WTC11 (cell line): ENCODE measurements at regions not wholly inside any gene's neighbourhood (a gene's known extent, or its start where the extent isn't known, plus 50 kb on each side); places are given as distances from the start of the nearest gene placed in this dataset.

ENCODE experiments used
- ATAC-seq: fragments of 200-7000 bp; cut with Tn5 transposase; 2 replicates; pipeline ENCODE4 v1.10.0; 2021; ENCODE audit warnings: mild to moderate bottlenecking, moderate library complexity
- CTCF ChIA-PET: fragments of 300-600 bp; sonication (Branson Sonifier 250); formaldehyde crosslinking; loops from one replicate; lab custom pipeline; 2021; ENCODE audit warnings: antibody characterized with exemption; lab: Charles Lee
- POLR2A ChIA-PET: fragments of 350-600 bp; sonication (Branson Sonifier 250); formaldehyde crosslinking; loops from one replicate; lab custom pipeline; 2021; ENCODE audit warnings: antibody characterized with exemption; lab: Charles Lee
- DNase-seq: peaks from one replicate; pipeline ENCODE4 v3.0.0; 2021; ENCODE audit warnings: low spot score
- H3K27ac Mint-ChIP-seq: 2 replicates; pipeline ENCODE4 v1.8.0; 2021; ENCODE audit warnings: mixed read lengths
- H3K27me3 Mint-ChIP-seq: 2 replicates; pipeline ENCODE4 v1.8.0; 2021; ENCODE audit warnings: low read depth, mild to moderate bottlenecking, moderate library complexity, mixed read lengths
- H3K36me3 Mint-ChIP-seq: 2 replicates; pipeline ENCODE4 v1.8.0; 2021; ENCODE audit warnings: mixed read lengths
- H3K4me1 Mint-ChIP-seq: 2 replicates; pipeline ENCODE4 v1.8.0; 2022; ENCODE audit warnings: mixed read lengths
- H3K4me3 Mint-ChIP-seq: 2 replicates; pipeline ENCODE4 v1.8.0; 2021; ENCODE audit warnings: mild to moderate bottlenecking, moderate library complexity, mixed read lengths
- H3K9me3 Mint-ChIP-seq: 2 replicates; pipeline ENCODE4 v1.8.0; 2021; ENCODE audit warnings: mixed read lengths
- ATF1 ChIP-seq: sonication (generic); formaldehyde crosslinking; IDR thresholded peaks from 2 replicates; pipeline ENCODE4 v1.8.1; 2023; ENCODE audit warnings: mild to moderate bottlenecking, moderate library complexity, missing genetic modification reagents
- CBFB ChIP-seq: sonication (generic); formaldehyde crosslinking; IDR thresholded peaks from 2 replicates; pipeline ENCODE4 v1.8.1; 2022; ENCODE audit warnings: mild to moderate bottlenecking, low read depth, missing genetic modification reagents
- CREM ChIP-seq: sonication (generic); formaldehyde crosslinking; IDR thresholded peaks from 2 replicates; pipeline ENCODE4 v1.8.1; 2022; ENCODE audit warnings: mild to moderate bottlenecking, missing genetic modification reagents, moderate library complexity
- E2F5 ChIP-seq: sonication (generic); formaldehyde crosslinking; IDR thresholded peaks from 2 replicates; pipeline ENCODE4 v1.8.1; 2022; ENCODE audit warnings: mild to moderate bottlenecking, moderate library complexity, missing genetic modification reagents
- ELF4 ChIP-seq: sonication (generic); formaldehyde crosslinking; IDR thresholded peaks from 2 replicates; pipeline ENCODE4 v1.8.1; 2022; ENCODE audit warnings: low read depth, mild to moderate bottlenecking, moderate library complexity, missing genetic modification reagents
- FOXP1 ChIP-seq: sonication (generic); formaldehyde crosslinking; IDR thresholded peaks from 2 replicates; pipeline ENCODE4 v1.8.0; 2022; ENCODE audit warnings: missing genetic modification reagents, mild to moderate bottlenecking, moderate library complexity, borderline replicate concordance
- FOXP4 ChIP-seq: sonication (generic); formaldehyde crosslinking; IDR thresholded peaks from 2 replicates; pipeline ENCODE4 v1.8.0; 2022; ENCODE audit warnings: mild to moderate bottlenecking, missing genetic modification reagents
- HMGA2 ChIP-seq: fragments of 250-450 bp; sonication (Bioruptor Pico); IDR thresholded peaks from 2 replicates; pipeline ENCODE4 v1.4.0; 2021; ENCODE audit warnings: mild to moderate bottlenecking, moderate library complexity
- SMAD3 ChIP-seq: sonication (generic); formaldehyde crosslinking; IDR thresholded peaks from 2 replicates; pipeline ENCODE4 v1.8.0; 2022; ENCODE audit warnings: missing genetic modification reagents, mild to moderate bottlenecking, borderline replicate concordance
- USF2 ChIP-seq: sonication (generic); formaldehyde crosslinking; IDR thresholded peaks from 2 replicates; pipeline ENCODE4 v1.8.1; 2023; ENCODE audit warnings: mild to moderate bottlenecking, missing genetic modification reagents, moderate library complexity
- ZNF232 ChIP-seq: sonication (generic); formaldehyde crosslinking; IDR thresholded peaks from 2 replicates; pipeline ENCODE4 v1.8.0; 2022; ENCODE audit warnings: mild to moderate bottlenecking, missing genetic modification reagents
- TF ChIP-seq, protein P1 (sequence below): sonication (generic); formaldehyde crosslinking; IDR thresholded peaks from 2 replicates; pipeline ENCODE4 v1.8.1; 2023; ENCODE audit warnings: mild to moderate bottlenecking, missing genetic modification reagents
- TF ChIP-seq, protein P2 (sequence below): sonication (generic); formaldehyde crosslinking; IDR thresholded peaks from 2 replicates; pipeline ENCODE4 v1.8.1; 2023; ENCODE audit warnings: mild to moderate bottlenecking, missing genetic modification reagents
- TF ChIP-seq, protein P3 (sequence below): sonication (generic); formaldehyde crosslinking; IDR thresholded peaks from 2 replicates; pipeline ENCODE4 v1.8.0; 2022; ENCODE audit warnings: mild to moderate bottlenecking, missing genetic modification reagents
- TF ChIP-seq, protein P4 (sequence below): sonication (generic); formaldehyde crosslinking; IDR thresholded peaks from 2 replicates; pipeline ENCODE4 v1.8.1; 2023; ENCODE audit warnings: mild to moderate bottlenecking, missing genetic modification reagents, moderate library complexity

DNA sequence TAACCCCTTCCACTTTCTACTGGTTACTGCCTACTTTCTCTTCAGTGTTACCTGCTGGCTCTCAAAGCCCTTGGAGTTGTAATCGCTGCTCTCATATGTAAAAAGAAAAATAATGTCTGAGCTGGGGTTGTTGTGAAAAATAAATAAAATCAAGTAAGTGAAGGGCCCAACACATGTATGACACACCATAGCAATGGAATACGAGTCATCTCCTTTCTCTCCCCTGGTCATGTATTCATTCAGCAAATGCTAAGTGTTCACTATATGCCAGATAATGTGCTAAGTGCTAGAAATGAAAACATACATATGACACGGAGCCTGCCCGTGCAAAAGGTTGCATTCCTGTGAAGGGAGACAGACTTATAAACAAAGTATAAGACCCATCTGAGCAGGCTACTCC, 535.0 kb downstream of the RFC3 start (continued):
- TF ChIP-seq, protein P1, sequence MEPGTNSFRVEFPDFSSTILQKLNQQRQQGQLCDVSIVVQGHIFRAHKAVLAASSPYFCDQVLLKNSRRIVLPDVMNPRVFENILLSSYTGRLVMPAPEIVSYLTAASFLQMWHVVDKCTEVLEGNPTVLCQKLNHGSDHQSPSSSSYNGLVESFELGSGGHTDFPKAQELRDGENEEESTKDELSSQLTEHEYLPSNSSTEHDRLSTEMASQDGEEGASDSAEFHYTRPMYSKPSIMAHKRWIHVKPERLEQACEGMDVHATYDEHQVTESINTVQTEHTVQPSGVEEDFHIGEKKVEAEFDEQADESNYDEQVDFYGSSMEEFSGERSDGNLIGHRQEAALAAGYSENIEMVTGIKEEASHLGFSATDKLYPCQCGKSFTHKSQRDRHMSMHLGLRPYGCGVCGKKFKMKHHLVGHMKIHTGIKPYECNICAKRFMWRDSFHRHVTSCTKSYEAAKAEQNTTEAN (CRISPR knock-in tag), result no peak
- TF ChIP-seq, protein P2, sequence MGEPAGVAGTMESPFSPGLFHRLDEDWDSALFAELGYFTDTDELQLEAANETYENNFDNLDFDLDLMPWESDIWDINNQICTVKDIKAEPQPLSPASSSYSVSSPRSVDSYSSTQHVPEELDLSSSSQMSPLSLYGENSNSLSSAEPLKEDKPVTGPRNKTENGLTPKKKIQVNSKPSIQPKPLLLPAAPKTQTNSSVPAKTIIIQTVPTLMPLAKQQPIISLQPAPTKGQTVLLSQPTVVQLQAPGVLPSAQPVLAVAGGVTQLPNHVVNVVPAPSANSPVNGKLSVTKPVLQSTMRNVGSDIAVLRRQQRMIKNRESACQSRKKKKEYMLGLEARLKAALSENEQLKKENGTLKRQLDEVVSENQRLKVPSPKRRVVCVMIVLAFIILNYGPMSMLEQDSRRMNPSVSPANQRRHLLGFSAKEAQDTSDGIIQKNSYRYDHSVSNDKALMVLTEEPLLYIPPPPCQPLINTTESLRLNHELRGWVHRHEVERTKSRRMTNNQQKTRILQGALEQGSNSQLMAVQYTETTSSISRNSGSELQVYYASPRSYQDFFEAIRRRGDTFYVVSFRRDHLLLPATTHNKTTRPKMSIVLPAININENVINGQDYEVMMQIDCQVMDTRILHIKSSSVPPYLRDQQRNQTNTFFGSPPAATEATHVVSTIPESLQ (CRISPR knock-in tag), result no peak
- no peak for TF ChIP-seq CREM (CRISPR knock-in tag)
- TF ChIP-seq, all 79 proteins: peak for 0

DNA sequence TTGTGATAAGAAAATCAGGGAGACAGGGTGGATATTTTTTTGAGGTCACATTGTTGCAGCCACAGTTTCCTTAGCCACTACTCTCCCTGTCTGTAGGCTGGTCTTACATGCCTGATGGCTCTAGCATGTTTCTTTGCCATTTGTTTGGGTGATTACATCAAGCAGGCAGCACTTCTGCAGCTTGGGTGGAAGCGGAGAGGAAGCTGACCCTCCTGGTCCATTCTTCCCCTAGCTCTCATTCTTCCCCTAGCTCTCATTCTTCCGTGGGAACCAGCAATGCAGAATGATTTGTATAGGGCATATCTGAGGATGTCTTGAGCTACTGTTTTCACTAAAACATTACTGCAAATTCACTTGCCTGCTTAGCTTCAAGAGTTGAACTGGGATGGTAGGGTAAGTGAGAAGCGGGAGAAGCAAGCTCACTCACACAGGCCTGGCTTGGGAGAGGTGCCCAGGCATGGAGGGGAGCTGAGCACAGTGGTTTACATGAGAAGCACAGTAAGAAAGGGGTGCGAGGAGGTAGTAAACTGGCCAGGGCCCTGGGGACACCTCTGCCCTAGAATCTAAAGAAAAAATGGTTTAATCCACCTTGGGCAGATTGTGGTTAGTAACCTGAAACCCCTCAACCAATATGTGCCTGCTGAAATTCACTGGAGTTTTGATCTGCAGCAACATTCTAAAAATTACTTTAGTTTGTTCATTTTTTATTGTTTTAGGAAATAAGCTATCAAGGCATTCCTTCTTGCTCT, 538.9 kb downstream of the RFC3 start:
- Mint-ChIP-seq H3K27ac (no peak overlapping the region), H3K4me3 (no peak overlapping the region), H3K36me3 (peaks cover 6% of the 10 kb centered on the region; the same call in 1 of the 2 replicates), H3K27me3 (peaks cover 3% of the 10 kb centered on the region; the same call in 1 of the 2 replicates), H3K9me3 (peaks cover 16% of the 10 kb centered on the region; the same call in 1 of the 2 replicates), H3K4me1 (peaks cover 15% of the 10 kb centered on the region)
- ChIA-PET POLR2A (no interaction called here), CTCF (no interaction called here)
- TF ChIP-seq CBFB (no peak), USF2 (CRISPR knock-in tag) (no peak), ELF4 (CRISPR knock-in tag) (no peak)
- no peak for DNase-seq
- no peak for ATAC-seq

DNA sequence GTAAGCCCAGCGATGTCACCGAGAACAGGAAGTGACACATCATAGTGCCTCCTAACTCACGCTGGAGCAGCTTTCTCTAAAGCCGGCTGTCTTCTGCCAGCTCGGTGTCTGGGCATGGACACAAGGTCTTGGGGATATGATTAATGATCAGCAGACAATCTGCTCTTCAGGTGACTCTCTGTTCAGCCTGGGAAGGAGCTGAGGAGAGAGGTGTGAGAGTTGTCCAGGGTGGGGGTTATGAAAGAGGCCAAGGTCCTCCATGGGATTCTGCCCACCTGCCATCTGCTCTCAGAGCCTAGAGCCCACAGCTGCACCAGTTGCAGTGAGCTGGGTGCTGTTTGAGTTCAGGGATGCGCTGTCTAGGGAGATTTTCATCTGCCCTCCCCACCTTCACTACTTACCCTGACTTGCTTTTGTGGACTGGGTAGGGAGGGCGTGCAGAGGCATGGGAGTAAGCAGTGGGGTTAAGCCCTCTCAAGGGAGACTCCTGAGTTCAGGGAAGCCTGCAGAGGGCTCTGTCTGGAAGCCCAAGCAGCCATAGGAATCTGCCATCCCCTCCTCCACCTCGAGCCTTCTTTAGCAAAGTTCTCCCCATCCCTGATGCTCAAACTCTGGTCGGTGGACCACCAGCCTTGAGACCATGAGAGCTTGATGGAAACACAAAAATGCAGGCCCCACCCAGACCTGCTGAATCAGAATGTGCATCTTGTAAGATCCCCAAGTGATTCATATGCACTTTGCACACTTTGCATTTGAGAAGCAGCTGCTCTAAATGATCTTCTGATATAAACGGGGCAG, 539.7 kb downstream of the RFC3 start:
- DNase-seq (no peak), ATAC-seq (peak; percentile 60; the same call in 1 of the 2 replicates)
- Mint-ChIP-seq H3K27me3 (peaks cover 3% of the 10 kb centered on the region; the same call in 1 of the 2 replicates), H3K4me1 (peaks cover 15% of the 10 kb centered on the region), H3K9me3 (peaks cover 16% of the 10 kb centered on the region; the same call in 1 of the 2 replicates), H3K36me3 (peaks cover 6% of the 10 kb centered on the region; the same call in 1 of the 2 replicates), H3K27ac (no peak overlapping the region), H3K4me3 (no peak overlapping the region)
- POLR2A ChIA-PET, result no interaction called here
- no peak for TF ChIP-seq FOXP4 (CRISPR knock-in tag)
- TF ChIP-seq, protein P3, sequence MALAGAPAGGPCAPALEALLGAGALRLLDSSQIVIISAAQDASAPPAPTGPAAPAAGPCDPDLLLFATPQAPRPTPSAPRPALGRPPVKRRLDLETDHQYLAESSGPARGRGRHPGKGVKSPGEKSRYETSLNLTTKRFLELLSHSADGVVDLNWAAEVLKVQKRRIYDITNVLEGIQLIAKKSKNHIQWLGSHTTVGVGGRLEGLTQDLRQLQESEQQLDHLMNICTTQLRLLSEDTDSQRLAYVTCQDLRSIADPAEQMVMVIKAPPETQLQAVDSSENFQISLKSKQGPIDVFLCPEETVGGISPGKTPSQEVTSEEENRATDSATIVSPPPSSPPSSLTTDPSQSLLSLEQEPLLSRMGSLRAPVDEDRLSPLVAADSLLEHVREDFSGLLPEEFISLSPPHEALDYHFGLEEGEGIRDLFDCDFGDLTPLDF (CRISPR knock-in tag), result no peak
- TF ChIP-seq FOXP1, result no peak
- TF ChIP-seq E2F5 (CRISPR knock-in tag), result no peak
- TF ChIP-seq ATF1 (CRISPR knock-in tag), result no peak
- TF ChIP-seq SMAD3 (CRISPR knock-in tag), result no peak
- TF ChIP-seq, protein P4, sequence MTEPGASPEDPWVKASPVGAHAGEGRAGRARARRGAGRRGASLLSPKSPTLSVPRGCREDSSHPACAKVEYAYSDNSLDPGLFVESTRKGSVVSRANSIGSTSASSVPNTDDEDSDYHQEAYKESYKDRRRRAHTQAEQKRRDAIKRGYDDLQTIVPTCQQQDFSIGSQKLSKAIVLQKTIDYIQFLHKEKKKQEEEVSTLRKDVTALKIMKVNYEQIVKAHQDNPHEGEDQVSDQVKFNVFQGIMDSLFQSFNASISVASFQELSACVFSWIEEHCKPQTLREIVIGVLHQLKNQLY (CRISPR knock-in tag), result no peak
- TF ChIP-seq ZNF232 (CRISPR knock-in tag), result no peak
- TF ChIP-seq HMGA2 (CRISPR knock-in tag), result no peak
- CTCF ChIA-PET, result interaction anchor here (1.1 kb wide), 1 partner anchor 109 kb away, joined by 3 read pairs; no protein-coding TSS in a partner anchor
